NCI-H2029 treated with DMSO at 0.1 percent for 48 hours (cell line): ENCODE measurements at regions not wholly inside any gene's neighbourhood (a gene's known extent, or its start where the extent isn't known, plus 50 kb on each side); places are given as distances from the start of the nearest gene placed in this dataset.

Source experiments
- DNase-seq: peaks from one replicate; lab custom pipeline; 2025; lab: John Stamatoyannopoulos, UW

DNA sequence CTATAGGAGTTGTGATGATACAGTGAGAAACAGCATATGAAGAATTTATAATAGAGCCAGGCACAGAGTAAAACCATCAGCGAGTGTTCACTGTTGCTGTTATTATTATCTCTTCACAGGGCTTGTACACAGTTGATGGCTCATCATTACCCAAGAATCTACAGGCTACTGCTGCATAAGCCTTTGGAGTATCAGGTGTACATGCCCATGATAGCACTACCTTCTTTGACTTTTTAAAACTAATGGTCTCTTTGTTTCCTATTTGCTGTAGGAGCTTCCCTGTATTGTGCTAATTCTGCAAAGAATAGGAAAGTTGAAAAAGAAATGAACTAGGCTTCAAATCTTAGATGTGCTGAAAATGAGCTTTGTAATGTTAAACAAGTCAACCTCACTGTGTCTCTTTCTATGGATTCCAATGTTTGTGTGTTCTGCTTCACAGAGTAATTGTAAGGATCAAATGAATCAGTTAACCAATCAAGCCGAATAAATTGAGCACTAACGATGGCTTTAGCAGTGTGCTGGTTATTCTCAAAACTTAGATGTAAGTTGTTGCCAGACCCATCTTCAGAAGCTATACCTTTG lies 138.8 kb downstream of the TUSC7 start:
- no peak for DNase-seq

DNA sequence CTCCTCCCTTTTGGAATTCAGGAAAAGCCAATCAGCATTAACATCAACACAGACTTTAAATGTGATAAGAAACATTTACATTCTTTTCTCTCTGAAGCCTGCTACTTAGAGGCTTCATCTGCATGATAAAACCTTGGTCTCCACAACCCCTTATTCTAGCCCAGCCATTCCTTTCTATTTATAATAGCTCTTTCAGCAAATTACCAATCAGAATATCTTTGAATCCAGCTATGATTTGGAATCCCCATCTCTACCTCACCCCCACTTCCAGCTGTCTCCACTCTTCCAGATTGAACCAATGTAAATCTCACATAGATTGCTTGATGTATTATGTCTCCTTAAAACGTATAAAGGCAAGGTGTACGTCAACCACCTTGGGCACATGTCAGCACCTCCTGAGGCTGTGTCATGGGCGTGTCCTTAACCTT lies 139.7 kb downstream of the TUSC7 start:
- no peak for DNase-seq

DNA sequence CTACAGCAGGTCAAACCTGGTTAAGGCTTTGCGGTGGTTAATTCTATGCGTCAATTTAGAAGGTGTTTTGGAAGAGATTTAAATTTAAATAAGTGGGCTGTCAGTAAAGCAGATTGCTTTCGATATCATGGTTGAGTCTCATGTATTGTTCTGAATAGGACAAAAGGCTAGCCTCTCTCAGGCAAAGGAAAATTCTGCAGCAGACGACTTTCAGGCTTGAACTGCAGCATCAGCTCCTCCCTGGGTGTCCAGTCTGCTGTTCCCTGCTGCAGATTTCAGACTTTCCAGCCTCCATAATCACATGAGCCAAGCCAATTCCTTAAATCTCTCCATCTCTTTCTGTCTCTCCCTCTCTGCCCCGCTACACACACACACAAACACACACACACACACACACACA lies 143.2 kb downstream of the TUSC7 start:
- no peak for DNase-seq

DNA sequence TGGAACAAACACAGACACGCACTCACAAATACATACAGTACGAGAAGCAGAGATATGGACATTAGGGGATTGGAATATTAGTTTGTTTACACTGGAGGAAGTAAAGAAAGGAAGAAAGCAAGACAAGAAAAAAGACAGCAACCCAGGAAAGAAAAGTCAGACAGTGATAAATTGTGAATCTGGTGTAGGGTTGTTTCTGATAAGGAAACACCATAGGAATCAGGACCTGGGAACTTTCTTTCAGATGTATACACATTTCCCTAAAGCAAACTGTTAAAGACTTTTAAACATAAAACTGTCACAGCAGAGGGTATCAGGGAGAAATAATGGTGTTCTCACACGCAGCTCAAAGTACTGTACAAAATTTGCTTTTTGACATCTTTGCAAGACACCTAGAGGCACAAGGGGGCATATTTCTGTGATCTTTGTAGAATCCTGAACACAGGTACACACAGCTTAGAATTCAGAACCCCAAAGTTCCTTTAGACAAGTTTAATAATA lies 153.7 kb downstream of the TUSC7 start:
- no peak for DNase-seq

DNA sequence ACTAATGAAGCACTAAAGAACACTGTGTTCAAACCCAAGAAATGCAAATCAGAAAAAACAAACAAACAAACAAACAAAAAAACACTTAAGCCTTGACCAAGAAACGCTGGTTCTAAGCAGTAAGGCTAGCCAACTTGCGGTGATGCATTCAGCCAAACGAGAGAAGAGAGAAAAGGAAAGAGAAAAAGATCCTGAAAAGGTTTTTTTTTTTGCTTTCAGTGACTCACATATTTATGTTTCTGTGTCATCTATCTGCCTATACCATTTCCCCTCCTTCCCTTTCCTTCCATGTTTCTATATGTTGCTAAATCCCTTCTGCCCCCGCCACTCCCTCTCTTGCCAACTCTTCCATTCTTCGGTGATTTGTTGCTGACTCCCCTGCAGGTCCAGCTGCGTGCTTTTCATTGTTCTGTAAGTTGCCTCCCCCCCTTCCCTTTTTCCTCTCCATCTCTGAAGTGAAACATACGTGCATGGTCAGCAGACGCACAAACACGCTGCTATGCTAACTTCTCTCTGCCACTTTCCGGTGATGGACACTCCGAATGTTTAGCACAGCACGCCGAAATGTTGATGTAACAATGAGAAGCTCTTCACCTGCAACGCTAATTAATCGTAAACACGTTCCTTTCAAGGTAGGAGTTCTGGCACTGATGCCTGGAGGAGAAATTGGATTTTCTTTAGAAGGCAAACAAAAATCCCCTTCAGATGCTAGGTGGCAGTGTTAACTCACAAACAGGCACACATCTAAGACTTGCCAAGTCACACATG lies 154.4 kb downstream of the TUSC7 start:
- DNase-seq, result peak; percentile 9

DNA sequence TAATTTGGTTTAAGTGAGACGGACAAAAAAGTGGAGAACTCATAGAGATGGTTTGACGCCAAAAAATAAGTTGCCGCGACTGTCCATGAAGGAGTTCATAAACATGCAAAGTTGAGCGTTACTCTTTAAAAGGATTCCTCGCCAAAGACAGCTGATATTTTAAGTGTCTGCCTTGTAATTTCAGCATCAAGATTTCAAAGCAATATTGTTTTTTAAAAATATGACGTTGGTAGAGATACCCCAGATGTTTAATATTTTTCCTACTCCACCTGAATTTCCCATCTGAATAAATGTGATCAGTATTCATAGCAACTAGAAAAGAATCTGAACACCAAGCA lies 155.0 kb downstream of the TUSC7 start:
- no peak for DNase-seq

DNA sequence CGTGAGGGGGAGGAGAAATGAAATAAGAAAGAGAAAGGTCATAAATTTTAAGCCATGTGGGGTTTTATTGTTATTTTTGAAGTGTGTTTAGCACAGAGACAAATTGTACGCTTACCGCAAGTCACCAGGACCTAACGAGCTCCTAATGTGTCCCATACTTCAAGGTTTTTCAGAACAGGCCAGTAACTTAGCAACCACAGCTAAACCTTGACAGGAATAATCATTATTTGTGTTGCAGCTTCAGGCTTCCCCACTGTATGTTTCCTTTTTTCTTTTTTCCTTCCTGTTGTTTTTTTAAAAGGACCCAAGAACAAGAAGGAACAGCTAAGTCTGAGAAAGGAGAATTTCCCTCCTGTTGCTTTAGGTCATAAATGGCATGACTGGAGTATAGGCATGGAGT lies 160.8 kb downstream of the TUSC7 start:
- DNase-seq, result no peak

DNA sequence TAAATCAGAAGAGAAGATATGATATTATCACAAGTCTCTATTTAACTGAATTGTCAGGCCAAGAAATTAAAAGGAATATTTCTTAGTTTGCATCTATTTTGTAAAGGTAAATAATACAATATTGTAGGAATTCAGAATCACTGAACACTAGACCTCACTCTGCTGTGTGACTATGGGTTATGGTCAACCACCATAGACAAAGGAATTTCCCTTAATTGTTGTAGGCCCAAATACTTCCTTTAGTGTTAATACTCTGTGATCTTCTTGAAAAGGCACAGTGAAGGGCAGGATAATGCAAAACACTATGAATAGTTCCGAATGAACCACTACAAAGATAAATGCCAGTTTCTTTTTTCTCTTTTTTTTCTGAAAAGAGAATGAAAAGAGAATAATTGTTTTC lies 162.3 kb downstream of the TUSC7 start:
- no peak for DNase-seq

DNA sequence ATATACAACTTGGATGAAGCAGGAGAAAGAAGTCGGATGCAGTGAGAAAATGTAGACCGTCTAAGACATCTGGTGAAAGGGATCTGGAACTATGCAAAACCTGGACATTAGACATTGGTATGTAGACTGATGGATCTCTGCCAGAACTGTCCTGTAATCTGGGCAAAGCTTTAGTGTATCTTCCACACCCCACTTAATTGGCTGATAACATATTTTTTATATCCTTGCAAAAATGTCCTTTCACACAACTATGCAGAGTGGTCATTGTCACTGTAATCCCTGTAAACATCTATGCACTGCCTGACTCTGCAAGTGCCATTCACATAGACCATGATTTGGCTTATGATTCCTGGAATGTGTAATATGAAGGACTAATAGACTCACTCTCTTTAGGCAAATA lies 163.1 kb downstream of the TUSC7 start:
- DNase-seq, result no peak

DNA sequence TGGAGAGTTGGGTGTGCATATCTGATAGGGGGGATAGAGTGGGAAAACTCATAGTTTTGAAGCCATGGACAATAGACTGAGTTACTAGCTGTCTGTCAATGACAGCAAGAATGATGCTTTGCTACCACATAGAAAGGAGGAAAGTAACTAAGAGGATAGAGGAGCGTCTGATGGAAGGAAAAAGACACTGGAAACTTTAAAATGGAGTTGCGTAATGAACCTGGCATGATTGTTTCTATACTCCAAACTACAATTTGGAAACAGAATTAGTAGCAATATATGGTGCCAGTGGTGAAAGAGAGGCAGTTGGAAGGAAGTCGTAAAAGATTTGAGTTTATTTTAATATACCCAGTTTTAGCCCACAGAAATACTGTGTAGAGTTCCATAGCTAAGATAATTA lies 163.6 kb downstream of the TUSC7 start:
- no peak for DNase-seq

DNA sequence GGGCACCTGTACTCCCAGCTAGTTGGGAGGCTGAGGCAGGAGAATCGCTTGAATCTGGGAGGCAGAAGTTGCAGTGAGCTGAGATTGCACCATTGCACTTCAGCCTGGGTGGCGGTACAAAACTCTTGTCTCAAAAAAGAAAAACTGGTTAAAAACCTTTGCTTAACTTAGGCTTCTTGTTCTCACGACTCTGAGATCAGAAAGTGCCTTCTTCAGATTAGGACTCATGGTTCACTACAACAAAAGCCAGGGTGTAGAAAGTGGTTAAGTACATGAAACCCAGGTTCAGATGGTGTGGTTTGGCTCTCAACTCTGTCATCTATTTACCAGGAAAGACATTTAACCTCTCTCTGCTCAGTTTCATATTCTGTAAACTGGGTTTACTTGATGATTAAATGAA lies 168.4 kb downstream of the TUSC7 start:
- DNase-seq, result no peak

DNA sequence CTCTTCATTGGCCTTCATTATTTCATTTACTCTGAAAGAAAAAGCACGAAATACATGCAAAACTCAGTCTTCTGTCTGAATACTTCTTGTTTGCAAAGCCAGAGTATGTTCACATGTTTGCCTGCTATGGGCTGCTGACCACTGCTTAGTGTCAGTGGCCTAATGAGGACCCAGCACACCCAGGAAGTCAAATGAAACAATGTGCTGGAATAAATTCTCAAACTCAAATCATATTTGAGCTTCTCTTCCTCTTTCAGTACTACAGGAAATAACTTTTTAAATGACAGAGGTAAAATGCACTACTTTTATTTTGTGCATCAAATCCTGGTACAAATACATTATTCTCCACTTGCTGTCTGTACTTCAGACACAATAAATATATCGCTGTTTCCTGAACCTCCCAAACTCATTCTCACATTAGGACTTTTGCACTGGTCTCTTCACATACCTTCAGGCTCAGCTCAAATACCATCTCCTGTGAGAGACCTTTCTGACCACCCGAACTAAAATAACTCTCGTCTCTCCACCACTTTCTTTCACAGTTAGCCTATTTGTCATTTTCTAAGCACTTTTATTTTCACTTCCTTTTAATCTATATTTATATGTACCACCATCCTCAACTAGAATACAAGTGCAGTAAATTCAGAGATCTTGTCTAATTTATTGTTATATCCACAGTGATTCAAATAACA lies 176.8 kb downstream of the TUSC7 start:
- no peak for DNase-seq

DNA sequence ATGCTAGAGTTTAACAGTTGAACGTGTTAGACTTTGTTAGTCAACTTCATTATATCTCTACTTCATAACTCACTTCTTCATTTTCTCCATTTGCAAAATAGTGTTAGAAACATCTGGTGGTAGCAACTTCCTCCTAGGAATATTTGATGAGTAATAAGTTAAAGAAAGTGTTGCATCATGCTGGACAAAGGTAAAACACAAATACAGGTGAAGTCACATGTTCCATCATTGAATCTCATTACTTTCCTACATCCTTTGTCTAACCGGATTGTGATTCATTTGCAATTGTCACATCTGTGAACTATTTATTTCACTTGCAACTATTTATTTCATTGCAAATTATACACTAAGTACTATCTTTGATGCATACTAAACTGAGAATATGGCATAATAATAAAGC lies 186.5 kb downstream of the TUSC7 start:
- DNase-seq, result no peak

DNA sequence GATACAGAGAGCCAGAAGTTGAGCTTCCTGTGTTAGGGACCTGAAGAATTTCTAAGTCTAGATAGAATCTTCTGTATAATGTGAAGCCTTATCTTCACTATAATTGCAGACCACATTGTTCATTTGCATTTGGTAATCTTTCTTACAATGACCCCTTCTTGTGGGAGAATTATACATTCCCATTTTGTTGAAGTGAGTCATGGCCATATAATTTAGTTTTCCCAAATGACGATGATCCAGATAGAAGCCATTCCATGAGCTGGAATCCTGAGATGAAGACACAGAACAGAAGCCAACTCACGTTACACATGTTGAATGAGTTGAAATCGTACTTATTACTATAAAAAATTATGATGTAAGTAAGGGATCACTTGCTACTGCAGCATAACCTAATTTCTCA lies 187.8 kb downstream of the TUSC7 start:
- DNase-seq, result no peak

DNA sequence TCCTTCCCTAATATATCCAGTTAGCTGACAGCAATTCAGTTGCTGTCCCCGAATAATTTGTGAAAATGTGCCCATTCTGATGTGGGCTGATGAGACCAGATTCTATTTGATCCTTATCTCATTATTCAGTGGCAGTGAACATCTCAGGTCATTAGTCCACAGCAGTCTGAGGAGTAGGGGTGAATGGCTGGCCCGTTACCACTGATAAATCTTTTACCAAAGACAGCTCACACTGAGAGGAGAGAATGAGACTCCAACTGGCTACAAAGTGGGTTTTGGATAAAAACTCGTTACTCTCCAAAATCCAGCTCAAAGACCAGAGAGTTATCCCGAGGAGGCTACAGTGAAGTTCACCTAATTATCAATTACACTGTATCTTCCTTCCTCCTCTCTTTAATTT lies 189.7 kb downstream of the TUSC7 start:
- no peak for DNase-seq

DNA sequence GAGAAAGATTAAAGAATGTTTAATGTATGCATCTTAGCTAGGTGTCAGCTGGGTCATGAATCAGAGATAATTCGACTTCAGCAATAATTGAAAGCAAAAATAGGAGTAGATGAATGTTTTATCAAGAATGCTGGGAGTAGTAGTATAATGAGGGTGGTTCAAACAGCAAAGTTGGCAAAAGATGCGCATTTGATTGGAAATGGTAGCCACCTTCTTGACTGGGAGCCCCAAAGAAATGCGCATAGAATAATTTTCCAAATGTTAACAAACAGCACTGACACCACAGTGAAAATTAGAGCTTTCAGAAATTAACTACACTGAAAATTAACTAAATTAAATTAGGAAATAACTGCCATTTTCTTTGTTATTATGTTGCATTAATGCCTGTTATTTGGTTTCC lies 195.8 kb downstream of the TUSC7 start:
- DNase-seq, result no peak

DNA sequence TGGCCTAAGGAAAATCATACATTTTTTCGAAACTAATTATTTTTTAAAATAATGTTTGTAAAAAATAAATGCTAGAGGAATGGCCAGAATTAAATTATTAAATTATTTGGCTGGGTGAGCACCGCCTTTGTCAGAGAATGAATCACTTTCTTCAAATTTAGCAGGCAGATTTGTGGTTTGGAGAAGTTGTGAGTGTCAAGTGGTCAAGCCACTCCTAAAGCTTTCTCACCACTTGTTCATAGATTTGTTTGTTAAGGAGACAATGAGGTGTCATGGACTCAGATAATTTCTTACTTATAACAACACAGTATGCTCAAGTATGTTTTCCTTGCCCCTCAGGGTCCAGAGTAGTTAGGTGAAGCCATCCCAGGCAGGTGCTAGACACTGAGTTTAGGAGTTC lies 196.2 kb downstream of the TUSC7 start:
- no peak for DNase-seq

DNA sequence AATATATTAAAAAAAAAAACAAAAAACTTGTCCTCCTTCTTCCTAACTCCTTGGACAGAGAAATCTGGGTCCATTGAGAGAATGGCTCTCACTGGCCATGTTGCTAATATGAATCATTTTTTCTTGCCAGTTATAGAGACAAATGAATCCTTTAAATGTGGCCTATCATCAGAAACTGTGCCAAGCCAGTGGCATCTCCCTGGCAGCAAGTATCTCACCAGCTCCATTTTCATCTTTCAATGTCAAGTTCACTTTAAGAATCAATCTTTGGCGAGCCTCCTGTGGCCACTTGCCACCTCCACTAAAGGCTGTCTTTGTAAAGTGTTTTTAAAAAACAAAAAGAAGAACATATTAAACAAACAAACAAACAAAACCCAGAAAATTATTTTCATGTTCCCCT lies 202.5 kb downstream of the TUSC7 start:
- no peak for DNase-seq

DNA sequence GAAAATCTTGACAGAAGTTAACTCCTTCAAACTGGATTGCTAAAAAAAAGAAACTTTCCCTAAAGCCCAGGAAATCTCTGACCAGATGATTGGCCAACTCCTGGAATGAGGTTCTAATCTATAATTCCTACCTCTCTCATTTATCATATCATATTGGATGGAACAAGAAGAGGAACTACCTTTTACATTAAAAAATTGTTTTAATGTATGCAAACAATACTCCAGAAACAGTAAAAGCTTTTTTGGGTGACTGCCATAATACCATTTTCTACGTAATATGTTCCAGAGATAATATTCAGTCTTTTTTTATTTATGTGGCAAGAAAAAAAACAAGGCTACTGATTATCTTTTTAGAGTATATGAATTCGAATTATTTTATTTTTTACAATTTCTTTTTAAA lies 204.4 kb downstream of the TUSC7 start:
- no peak for DNase-seq

DNA sequence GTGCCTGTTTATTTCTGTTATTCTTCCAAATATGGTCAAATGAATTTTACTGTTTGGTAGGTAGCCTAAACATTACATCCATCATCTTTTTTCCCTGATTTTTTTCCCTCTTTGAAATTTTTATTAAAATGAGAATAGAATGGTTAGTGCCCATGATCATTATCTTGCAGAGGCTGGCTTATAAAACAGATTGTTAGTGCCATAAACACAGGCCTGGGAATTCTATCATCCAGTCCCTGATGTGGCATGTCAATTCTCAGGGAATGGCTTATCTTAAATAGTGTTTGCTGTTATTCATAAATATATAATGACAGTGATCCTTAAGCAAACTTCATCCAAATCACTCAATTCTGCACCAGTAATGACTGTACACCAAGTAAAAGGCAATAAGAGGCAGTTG lies 207.3 kb downstream of the TUSC7 start:
- no peak for DNase-seq

DNA sequence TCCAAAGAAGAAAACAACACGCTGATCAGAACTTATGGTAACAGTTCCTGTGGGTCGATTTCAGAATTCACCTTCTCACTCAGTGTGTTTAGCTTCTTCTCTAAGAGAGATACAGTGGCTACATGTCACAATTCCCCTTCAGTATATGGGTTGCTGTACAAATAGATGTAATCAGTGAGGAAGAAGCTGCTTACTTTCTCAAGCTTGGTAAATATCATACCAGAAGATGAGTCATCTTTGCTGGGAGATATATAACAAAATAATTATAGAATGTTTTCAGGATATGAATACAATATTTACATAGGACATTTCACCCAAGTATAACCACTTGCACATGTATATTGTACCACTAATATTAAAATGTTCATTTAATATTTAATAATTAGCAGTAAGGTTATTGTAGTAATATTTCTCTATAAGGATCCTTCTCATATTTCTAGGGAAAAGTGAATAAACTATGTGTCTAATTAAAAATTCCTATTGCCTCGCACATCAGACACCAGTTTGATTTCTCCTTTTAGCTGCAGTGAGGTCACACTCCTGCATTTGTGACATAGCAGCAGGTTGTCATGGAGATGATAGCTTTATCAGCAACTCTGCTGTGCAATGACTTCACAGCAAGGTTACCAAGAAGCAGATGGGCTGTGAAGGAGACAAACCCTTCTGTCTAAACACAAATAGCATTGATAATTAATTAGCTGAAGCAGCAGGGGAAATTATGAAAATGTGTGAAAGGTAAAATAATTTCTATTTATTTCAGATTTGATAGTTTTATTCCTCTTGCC lies 211.4 kb downstream of the TUSC7 start:
- DNase-seq, result no peak

DNA sequence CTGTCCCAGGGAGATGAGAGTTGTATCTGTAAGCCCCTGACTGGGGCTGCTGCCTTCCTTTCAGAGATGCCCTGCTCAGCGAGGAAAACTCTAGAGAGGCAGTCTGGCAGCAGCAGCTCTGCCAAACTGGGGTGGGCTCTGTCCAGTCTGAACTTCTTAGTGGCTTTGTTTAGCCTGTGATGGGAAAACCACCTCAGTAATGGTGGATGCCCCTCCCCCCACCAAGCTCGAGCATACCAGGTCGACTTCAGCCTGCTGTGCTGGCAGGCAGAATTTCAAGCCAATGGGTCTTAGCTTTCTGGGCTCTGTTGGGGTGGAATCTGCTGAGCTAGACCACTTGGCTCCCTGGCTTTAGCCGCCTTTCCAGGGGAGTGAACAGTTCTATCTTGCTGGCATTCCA lies 218.3 kb downstream of the TUSC7 start:
- no peak for DNase-seq
